GM12892 (cell line): ENCODE measurements at regions not wholly inside any gene's neighbourhood (a gene's known extent, or its start where the extent isn't known, plus 50 kb on each side); places are given as distances from the start of the nearest gene placed in this dataset.
"Not testable (repeated sequence)": the region's sequence is repeated elsewhere in the genome, so short reads cannot be mapped to it uniquely, and the experiment has no call there.

Experiments
- DNase-seq: peaks from one replicate; pipeline ENCODE4 v3.0.0; 2011; ENCODE audit not compliant: insufficient read length
- FAIRE-seq: peaks from 2 replicates; lab custom pipeline; 2011; peaks lifted over from hg19 to GRCh38; lab: Jason Lieb, UNC
- POLR2A ChIP-seq: IDR thresholded peaks from 2 replicates; pipeline ENCODE4 v1.6.1; 2011; ENCODE audit warnings: low read depth, low read length, control low read depth
- POLR2AphosphoS5 ChIP-seq: IDR thresholded peaks from 2 replicates; pipeline ENCODE4 v1.6.1; 2011; ENCODE audit warnings: low read depth, low read length, control low read depth
- TAF1 ChIP-seq: IDR thresholded peaks from 2 replicates; pipeline ENCODE4 v1.6.1; 2011; ENCODE audit warnings: low read depth, mild to moderate bottlenecking, control low read depth, low read length, borderline replicate concordance

DNA sequence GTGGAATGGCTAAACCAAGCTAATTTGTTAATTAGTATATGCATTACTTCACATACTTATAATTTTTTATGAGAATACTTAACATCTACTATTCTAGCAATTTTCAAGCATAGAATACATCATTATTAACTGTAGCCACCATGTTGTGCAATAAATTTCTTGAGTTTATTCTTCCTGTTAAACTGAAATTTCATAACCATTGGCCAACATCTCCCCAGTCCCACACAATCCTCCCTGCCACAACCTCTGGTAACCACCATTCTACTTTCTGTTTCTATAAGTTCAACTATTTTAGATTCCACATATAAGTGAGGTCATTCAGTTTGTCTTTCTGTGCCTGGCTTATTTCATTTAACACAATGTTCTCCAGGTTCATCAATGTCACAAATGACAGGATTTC, 208.5 kb downstream of the PPP4R3C start:
- FAIRE-seq: no peak
- TF ChIP-seq POLR2A (no peak), POLR2AphosphoS5 (no peak), TAF1 (no peak)
- DNase-seq: no peak

DNA sequence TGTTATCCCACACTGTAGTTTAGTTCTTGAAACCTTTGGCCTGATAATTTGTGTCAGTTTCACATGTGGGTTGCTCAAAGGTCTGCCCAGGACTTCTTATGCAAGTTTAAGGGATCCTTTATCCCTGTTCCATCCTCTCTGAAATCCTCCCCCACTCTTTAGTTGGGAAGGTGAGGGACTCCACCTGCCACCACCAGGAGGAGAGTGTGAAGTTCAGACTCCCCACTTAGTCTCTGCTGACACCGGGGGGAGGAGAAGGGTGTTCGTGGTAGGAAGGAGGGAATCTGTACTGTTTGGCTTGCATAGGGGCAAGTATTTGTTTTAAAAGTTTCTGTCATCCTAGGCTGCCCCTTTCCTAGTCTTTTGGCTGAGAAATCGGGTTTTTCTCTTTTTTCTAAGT, 211.8 kb downstream of the PPP4R3C start:
- no peak for FAIRE-seq
- no peak for TF ChIP-seq TAF1
- TF ChIP-seq POLR2AphosphoS5: no peak
- no peak for TF ChIP-seq POLR2A
- DNase-seq: no peak

GRCh38 chrX:27242581-27242980, 220.6 kb downstream of the PPP4R3C start:
- FAIRE-seq: no peak
- TF ChIP-seq POLR2AphosphoS5: no peak
- no peak for TF ChIP-seq TAF1
- TF ChIP-seq POLR2A: no peak
- DNase-seq: no peak

- no peak for FAIRE-seq
- DNase-seq: no peak
- TF ChIP-seq POLR2A (no peak), TAF1 (no peak), POLR2AphosphoS5 (no peak)
These were observed 221.2 kb downstream of the PPP4R3C start for GRCh38 chrX:27241981-27242380.

GRCh38 chrX:27240042-27240441, 223.1 kb downstream of the PPP4R3C start:
- not testable (repeated sequence) for FAIRE-seq

GRCh38 chrX:27236681-27237080, 226.5 kb downstream of the PPP4R3C start:
- no peak for FAIRE-seq
- no peak for DNase-seq
- TF ChIP-seq POLR2AphosphoS5: no peak
- TF ChIP-seq POLR2A: no peak
- TF ChIP-seq TAF1: no peak

More at GRCh38 chrX:27240042-27240441, 223.1 kb downstream of the PPP4R3C start:
- not testable (repeated sequence) for DNase-seq

DNA sequence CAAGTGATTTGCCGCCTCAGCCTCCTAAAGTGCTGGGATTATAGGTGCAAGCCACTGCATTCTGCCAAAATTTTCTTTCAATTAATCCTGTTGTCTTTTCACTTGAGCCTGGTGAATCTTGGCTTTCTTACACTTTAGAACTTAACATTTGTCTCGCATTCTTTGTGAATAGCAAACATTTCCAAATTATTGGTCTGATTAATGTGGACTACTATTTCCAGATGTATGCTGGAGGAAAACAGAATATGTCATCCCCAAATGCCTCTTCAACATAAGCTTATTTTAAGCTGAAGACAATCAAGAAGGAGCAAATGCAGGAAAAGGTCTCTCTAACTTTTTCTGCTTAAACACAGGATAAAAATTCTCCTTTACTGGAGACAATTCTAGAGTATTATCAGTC, 233.4 kb downstream of the PPP4R3C start:
- no peak for DNase-seq
- no peak for TF ChIP-seq POLR2A
- TF ChIP-seq TAF1: no peak
- FAIRE-seq: no peak

- no peak for FAIRE-seq
- no peak for DNase-seq
- TF ChIP-seq POLR2A (no peak), TAF1 (no peak)
These were observed 240.5 kb downstream of the PPP4R3C start for GRCh38 chrX:27222661-27223060.

GRCh38 chrX:27186671-27187070, 276.5 kb downstream of the PPP4R3C start:
- peak; percentile 88 for FAIRE-seq
- TF ChIP-seq TAF1: no peak
- DNase-seq: no peak

DNA sequence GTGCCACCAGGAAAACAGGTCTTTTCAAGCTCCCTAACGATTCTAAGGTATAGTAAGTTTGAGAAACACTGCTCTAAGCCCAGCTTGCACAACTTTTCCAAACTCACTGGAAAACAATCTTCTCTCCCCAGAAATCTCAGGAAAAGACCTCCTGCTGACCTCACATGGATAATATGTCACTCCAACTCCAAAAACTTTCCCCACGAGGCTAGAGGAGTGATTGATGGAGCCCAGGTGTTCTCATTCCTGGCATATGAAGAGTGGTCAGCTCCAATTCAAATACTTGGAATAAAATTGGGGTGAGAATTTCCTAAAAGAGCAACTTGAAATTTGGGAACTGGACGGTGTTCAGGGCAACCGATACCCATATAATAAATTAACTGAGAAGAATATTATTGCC, 299.9 kb downstream of the PPP4R3C start:
- DNase-seq: no peak
- no peak for FAIRE-seq

DNA sequence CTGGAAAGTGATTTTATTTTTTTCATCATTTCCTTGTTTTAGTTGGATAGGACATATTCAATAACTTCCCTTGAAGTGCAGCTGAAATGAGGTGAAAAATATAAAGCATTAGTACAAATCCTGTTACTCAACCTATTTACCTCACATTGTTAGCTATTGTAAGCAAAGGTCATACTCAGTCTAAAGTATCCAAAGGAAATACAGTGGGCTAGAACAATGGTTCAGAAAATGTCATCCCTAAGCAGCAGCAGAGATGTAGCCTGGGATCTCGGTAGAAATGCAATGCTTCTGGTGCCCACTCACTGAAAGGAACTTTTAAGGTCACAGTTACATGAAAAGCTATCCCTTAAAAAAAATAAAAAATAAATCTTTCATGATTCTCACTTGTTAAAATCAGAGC, 300.6 kb downstream of the PPP4R3C start:
- no peak for TF ChIP-seq TAF1
- TF ChIP-seq POLR2A: no peak
- no peak for TF ChIP-seq POLR2AphosphoS5
- FAIRE-seq: no peak
- DNase-seq: no peak

More for the DNA sequence above, 299.9 kb downstream of the PPP4R3C start:
- no peak for TF ChIP-seq TAF1

DNA sequence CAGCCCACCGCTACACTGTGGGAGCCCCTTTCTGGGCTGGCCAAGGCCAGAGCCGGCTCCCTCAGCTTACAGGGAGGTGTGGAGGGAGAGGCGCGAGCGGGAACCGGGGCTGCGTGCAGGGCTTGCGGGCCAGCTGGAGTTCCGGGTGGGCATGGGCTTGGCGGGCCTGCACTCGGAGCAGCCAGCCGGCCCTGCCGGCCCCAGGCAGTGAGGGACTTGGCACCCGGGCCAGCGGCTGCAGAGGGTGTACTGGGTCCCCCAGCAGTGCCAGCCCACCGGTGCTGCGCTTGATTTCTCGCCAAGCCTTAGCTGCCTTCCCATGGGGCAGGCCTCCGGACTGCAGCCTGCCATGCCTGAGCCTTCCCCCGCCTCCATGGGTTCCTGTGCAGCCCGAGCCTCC, 306.2 kb downstream of the PPP4R3C start:
- not testable (repeated sequence) for DNase-seq, FAIRE-seq

DNA sequence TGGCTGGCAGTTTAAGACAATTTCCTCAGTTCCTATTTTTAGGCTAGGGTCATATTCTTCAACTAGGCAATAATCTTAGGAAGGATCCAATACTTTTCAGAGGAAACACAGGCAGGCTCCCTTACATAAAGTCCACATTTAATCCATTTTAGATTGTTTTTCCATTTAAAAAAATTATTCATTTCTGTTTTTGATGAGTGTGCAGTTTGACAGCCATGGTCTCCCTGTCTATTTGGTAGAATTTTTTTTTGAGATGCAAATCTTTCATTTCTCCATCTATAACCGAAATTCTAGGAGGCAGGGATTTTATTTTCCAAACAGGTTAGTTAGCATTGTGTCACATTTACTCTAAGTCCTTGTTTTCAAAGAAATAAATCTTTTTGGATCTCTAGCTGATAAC, 326.8 kb downstream of the PPP4R3C start:
- DNase-seq (no peak), FAIRE-seq (no peak)
- TF ChIP-seq POLR2AphosphoS5 (no peak), POLR2A (no peak), TAF1 (no peak)
